Stimulated activated CD4-positive, alpha-beta T cell treated with anti-CD3 and anti-CD28 coated beads, Interleukin-4, amount 100 ng/mL, for 4 hours (primary cell): ENCODE measurements at regions not wholly inside any gene's neighbourhood (a gene's known extent, or its start where the extent isn't known, plus 50 kb on each side); places are given as distances from the start of the nearest gene placed in this dataset.
"Not testable (repeated sequence)": the region's sequence is repeated elsewhere in the genome, so short reads cannot be mapped to it uniquely, and the experiment has no call there.

ENCODE experiments used
- DNase-seq, 2 experiments: peaks; one replicate each; pipeline ENCODE4 v3.0.0-alpha.2; 2020

DNA sequence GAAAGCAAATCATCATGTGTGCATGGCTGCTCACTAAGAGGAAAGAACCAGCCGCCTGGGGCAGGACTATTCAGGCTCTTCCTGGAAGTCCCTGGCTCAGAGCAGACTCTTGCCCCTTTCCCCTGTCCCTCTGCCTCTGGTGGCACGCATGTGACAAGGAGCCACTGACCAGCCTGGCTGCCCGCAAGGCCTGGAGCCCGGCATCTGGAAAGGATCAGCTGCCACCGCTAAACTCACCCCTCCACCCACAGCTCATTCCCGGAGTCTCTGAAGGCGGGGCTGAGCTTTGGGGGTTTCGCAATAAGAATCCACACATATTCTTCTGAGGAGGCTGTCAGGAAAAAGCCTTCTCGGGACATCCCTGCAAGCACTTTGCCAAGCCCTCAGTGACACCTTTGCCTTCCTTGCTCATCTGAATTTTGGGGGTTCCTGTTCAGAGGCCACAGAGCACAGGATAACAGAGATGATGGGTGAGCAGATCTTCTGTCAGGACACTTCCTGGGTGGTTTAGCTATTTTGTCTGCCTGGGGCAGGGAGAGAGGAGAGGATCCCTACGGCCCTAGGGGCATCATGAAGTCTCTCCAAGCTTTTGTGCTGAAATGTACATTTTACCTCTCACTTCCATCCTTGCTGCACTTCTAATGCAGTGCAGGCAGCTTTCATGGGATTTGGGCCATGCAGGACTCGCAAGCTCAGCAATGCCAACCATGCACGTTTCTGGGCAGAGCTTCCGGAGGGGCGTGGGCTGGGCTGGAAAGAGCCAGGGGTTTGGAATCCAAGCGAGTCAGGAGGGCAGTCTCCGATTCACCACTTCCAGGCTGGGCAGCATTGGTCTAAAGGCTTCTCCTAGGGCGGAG lies 124.8 kb upstream of the MAP1LC3B2 start:
- DNase-seq = no peak

- DNase-seq = no peak
Observed at GRCh38 chr12:116435984-116436383, 123.2 kb upstream of the MAP1LC3B2 start.

DNA sequence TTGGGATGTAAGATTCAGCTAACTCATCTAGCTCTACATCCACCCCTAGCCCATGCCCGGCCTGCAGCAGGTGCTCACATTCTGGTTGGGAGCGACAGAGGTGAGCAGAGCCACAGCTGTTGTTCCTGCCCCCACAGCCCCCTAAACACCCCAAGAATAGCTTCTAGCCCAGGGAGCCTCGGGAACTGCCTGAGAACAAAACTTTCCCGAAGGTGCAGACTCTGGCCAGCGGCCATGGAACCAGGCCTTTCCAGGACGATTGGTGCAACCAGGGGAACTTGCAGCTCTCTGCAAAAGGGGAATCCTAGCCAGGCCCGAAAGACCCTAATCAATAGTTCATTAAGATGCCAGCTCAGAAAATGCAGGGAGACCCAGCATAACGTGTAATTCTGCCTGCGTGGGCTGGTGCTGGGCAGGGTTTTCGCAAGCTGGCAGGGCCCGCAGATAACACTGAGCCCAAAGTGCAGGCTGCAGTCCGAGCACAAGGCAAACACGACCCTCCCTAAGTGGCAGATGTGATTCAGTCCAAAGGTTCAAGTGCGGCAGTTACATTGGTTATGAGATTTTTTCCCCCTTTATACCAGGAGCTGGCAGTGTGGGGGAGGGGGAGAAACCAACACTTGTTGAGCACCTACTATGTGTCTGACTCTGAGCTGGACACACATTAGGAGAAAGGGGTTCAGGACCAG lies 122.5 kb upstream of the MAP1LC3B2 start:
- no peak for DNase-seq

GRCh38 chr12:116441292-116441691 lies 117.9 kb upstream of the MAP1LC3B2 start:
- DNase-seq = no peak

DNA sequence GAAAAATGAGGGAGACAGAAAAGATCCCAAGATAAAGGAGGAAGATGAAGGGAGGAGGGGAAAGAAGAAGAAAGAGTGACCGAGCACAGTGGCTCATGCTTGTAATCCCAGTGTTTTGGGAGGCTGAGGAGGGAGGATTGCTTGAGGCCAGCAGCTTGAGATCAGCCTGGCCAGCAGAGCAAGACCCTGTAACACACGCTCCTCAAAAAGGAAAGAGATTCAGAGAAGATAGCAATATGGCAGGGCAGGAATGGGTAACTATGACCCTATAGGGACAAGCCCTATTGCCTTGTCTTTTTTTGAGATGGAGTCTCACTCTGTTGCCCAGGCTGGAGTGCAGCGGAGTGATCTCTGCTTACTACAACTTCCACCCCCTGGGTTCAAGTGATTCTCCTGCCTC lies 116.9 kb upstream of the MAP1LC3B2 start:
- DNase-seq = no peak

DNA sequence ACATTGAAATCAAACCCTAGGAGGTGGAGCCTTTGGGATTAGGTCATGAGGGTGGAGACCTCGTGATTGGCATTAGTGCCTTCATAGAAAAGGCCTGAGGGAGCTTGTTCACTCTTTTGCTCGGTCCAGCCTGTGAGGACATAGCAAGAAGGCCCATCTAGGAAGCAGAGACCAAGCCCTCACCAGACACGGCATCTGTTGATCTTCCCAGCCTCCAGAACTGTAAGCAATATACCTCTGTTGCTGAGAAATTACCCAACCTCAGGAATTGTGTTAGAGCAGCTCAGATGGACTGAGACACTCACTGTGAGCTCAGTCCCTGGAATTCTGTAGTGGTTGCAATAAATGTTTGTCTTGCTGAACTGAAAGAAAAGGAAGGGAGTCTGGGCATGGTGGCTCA lies 116.2 kb upstream of the MAP1LC3B2 start:
- DNase-seq = no peak

GRCh38 chr12:116443821-116444589 lies 115.2 kb upstream of the MAP1LC3B2 start:
- no peak for DNase-seq

- no peak for DNase-seq
Observed at GRCh38 chr12:116444590-116444943, 114.6 kb upstream of the MAP1LC3B2 start.

GRCh38 chr12:116448165-116448739 lies 110.9 kb upstream of the MAP1LC3B2 start:
- no peak for DNase-seq

- DNase-seq = no peak
Observed at GRCh38 chr12:116450406-116450910, 108.7 kb upstream of the MAP1LC3B2 start.

DNA sequence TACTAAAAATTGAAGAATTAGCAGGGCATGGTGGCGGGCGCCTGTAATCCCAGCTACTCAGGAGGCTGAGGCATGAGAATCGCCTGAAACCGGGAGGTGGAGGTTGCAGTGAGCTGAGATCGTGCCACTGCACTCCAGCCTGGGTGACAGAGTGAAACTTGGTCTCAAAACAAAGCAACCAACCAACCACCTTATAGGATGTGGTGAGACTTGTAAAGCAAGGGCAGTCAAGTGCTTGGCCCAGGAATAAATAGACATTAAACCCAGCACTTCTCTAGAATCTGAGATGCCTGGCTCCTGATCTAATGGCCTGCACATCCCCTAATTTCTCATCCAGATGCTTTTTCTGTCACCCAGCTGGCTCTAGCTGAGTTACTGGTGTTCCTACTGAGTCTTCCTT lies 106.2 kb upstream of the MAP1LC3B2 start:
- not testable (repeated sequence) for DNase-seq

GRCh38 chr12:116453631-116454030 lies 105.5 kb upstream of the MAP1LC3B2 start:
- DNase-seq = no peak

GRCh38 chr12:116454076-116454475 lies 105.1 kb upstream of the MAP1LC3B2 start:
- no peak for DNase-seq

DNA sequence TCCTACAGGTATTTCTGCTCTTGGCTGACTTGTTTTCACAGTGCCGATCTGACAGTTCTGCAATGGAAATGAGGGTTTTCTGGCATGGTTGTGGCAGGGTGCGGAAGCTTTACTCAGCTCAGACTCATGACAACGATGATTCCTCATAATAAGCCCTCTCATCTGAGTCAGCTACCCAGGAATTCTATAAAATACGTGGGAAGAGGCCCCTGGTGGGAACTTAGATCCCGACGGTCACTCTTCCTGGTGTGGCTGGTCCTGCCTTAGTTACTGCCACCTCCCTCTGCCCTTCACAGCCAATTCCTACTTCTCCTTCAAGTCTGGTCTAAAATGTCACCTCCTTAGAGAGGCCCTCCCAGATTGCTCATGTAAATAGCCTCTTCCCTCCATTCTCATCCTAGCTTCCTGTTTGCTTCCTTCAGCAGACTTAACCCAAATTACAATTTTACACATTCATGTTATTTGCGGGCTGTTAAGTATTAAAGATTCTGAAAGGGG lies 104.2 kb upstream of the MAP1LC3B2 start:
- DNase-seq = no peak

- no peak for DNase-seq
Observed at GRCh38 chr12:116455540-116456329, 103.4 kb upstream of the MAP1LC3B2 start.

DNA sequence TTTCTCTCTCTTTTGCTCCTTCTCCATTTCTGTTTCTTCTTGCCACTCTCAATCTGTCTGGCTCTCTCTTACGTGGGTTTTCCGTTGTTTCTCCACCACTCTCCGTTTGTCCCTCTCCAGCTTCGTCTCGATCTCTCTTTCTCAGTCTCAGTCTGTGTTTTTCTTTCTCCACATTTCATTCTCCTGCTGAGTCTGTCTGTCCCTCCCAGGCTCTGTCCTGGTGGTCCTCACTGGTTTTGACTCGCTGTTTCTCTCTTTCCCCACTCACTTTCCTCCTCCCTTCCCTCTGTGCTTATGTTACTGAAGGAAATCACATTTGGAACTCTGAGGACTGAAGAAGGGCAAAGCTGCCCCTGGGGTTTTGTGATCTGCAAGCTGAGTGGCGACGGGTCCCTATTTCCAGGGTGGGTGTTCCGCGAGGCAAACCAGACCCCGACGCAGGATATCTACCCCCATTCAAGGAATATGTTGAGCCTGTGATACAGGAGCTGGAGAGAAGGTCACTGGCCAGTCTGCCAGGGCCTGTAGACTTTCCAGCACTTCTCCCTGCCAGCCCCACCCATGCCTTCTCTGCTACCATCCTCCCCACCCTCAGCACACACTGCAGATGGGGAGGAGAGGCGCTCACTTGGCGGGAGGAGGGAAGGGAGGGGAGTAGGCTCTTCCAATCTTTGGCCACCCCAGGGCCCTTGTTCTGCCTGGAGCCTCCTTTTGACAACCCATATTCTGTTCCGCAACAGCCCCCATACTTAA lies 102.7 kb upstream of the MAP1LC3B2 start:
- DNase-seq = no peak

DNA sequence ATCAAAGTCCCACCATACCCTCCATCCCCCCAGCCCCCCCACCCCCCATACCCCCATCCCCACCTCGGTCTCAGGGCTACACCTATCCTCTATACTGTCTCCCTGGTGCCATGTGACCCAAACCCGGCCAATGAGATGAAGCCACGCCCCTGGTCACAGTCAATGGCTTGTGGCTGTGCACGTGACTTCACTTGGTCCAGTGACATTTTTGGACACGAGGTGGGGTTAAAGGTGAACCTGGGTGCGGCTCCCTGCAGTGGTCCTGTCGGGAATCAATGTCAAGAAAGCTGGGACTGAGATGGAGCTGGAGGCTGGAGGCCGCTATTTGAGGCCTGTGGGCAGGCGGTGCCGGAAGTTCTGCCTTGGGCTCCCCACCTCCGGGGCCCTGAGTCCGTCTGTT lies 100.7 kb upstream of the MAP1LC3B2 start:
- DNase-seq = no peak

DNA sequence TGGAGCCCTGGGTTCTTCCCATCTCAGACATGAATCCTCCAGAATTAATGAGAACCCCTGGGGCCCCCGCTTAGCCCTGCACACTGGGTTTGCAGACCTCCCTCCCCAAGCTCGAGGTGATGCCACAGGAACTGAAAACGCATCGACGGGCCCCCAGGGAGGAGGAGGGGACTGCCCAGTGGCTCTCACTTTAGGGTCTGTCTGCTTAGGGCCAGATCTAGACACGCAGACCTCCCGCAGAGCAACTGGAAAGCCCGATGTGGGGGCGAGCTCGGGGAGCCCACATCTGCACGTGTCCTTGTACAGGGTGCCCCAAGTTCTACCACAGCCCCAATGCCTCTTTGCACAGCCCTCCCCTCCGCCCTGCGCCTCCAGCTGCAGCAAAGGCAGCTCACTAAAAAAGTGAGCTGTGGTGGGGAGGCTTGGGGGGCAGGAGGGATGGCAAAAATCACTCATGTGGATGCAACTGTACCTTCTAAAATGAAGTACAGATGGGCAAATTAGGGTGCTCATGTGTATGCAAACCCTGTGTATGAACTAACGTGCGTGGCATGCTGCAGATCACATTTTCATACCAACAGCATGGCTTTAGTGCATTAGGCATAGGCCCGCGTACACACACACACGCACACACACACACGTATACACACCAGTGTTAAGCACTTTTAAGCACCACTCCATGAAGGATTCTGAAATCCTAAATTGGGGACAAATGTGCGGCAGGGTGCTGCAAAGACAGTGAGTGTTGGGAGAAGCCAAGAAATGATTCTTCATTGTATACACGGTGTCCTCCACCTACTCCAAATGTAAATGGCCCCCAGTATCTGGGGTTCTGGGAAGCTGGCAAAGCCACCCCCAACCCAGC lies 99.9 kb upstream of the MAP1LC3B2 start:
- DNase-seq = no peak

- no peak for DNase-seq
Observed at GRCh38 chr12:116459916-116460663, 99.1 kb upstream of the MAP1LC3B2 start.
